Lower leg skin (tissue), 3 donors: ENCODE measurements at regions not wholly inside any gene's neighbourhood (a gene's known extent, or its start where the extent isn't known, plus 50 kb on each side); places are given as distances from the start of the nearest gene placed in this dataset.

Experiments used
- POLR2A ChIP-seq, 2 donors: fragments of 450-650 bp; IDR thresholded peaks; one replicate each; pipeline ENCODE4 v1.6.1; 2016 to 2017; ENCODE audit warnings: antibody characterized with exemption in 2 of 2, mild to moderate bottlenecking in 1 of 2, moderate library complexity in 1 of 2
- TF ChIP-seq, protein P1 (sequence below), 3 donors: fragments of 450-650 bp; IDR thresholded peaks; one replicate each; pipeline ENCODE4 v1.5.1; 2016; ENCODE audit warnings: antibody characterized with exemption in 3 of 3, mild to moderate bottlenecking in 3 of 3, moderate library complexity in 2 of 3

DNA sequence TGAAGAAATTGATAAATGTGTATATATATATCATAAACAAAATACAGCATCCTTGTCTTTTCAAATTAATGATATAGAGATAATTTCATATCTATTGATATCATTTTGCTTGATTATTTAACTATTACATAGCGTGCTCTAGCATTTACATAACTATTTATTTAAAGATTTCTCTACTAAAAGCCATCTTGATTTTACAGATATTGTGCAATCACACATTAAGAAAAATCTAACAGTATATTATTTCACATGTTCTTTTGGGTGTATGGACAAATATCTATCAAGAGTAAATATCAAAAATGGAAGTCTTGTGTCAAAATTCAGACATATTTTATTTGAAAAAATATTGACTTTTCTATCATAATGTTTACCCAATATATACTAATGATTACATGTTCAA lies 966.8 kb downstream of the SLITRK5 start:
- no peak for TF ChIP-seq POLR2A (IDR thresholded peaks at IDR 0.05)
- TF ChIP-seq, protein P1, sequence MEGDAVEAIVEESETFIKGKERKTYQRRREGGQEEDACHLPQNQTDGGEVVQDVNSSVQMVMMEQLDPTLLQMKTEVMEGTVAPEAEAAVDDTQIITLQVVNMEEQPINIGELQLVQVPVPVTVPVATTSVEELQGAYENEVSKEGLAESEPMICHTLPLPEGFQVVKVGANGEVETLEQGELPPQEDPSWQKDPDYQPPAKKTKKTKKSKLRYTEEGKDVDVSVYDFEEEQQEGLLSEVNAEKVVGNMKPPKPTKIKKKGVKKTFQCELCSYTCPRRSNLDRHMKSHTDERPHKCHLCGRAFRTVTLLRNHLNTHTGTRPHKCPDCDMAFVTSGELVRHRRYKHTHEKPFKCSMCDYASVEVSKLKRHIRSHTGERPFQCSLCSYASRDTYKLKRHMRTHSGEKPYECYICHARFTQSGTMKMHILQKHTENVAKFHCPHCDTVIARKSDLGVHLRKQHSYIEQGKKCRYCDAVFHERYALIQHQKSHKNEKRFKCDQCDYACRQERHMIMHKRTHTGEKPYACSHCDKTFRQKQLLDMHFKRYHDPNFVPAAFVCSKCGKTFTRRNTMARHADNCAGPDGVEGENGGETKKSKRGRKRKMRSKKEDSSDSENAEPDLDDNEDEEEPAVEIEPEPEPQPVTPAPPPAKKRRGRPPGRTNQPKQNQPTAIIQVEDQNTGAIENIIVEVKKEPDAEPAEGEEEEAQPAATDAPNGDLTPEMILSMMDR (IDR thresholded peaks at IDR 0.05): no peak
